Aorta (tissue), 5 donors: ENCODE measurements at regions not wholly inside any gene's neighbourhood (a gene's known extent, or its start where the extent isn't known, plus 50 kb on each side); places are given as distances from the start of the nearest gene placed in this dataset.
"Not testable (repeated sequence)": the region's sequence is repeated elsewhere in the genome, so short reads cannot be mapped to it uniquely, and the experiment has no call there.

Experiments
- ATAC-seq: fragments of 200-7000 bp; cut with Tn5 transposase; one replicate; pipeline ENCODE4 v1.9.1; 2022; ENCODE audit warnings: moderate library complexity; ENCODE audit not compliant: low FRiP score
- DNase-seq, 2 donors: peaks; one replicate each; pipeline ENCODE4 v3.0.0-alpha.2; 2020
- H3K27ac ChIP-seq, 2 donors: one replicate each; pipeline ENCODE4 v1.5.1; 2013; ENCODE audit warnings: low read length in 2 of 2, mild to moderate bottlenecking in 2 of 2, moderate library complexity in 2 of 2, control low read depth in 1 of 2, inconsistent platforms in 1 of 2, low read depth in 1 of 2
- H3K27me3 ChIP-seq, 2 donors: one replicate each; pipeline ENCODE4 v1.6.1; 2013; ENCODE audit warnings: control low read depth in 1 of 2, low read length in 1 of 2, mild to moderate bottlenecking in 1 of 2, moderate library complexity in 1 of 2; ENCODE audit not compliant: insufficient read depth in 2 of 2, control insufficient read depth in 1 of 2
- H3K36me3 ChIP-seq, 2 donors: one replicate each; pipeline ENCODE4 v1.6.1; 2013; ENCODE audit warnings: control low read depth in 1 of 2, low read length in 1 of 2, mild to moderate bottlenecking in 1 of 2; ENCODE audit not compliant: insufficient read depth in 2 of 2, control insufficient read depth in 1 of 2
- H3K4me1 ChIP-seq, 2 donors: one replicate each; pipeline ENCODE4 v1.6.1; 2013; ENCODE audit warnings: low read length in 2 of 2, control low read depth in 1 of 2, mild to moderate bottlenecking in 1 of 2, moderate library complexity in 1 of 2; ENCODE audit not compliant: insufficient read depth in 2 of 2, control insufficient read depth in 1 of 2
- H3K4me3 ChIP-seq, 2 donors: one replicate each; pipeline ENCODE4 v1.5.1; 2013; ENCODE audit warnings: low read length in 2 of 2, control low read depth in 1 of 2, mild to moderate bottlenecking in 1 of 2
- H3K9me3 ChIP-seq: one replicate; pipeline ENCODE4 v1.6.1; 2013; ENCODE audit warnings: mild to moderate bottlenecking, low read length; ENCODE audit not compliant: control insufficient read depth
- WGBS, 2 donors: extraction: QIAGEN DNeasy Blood & Tissue Kit; methylation state at CpG; one replicate each; pipeline ENCODE4 v1.1.7; 2013; 5-methylcytosine and 5-hydroxymethylcytosine counted together
- intact Hi-C, 2 donors: fragments of 100-400 bp; cut with DNase I; formaldehyde crosslinking; loops; one replicate each; pipeline versions ENCODE4 v1.14.2 to v1.15.0; 2022
- donor health status: healthy with polysubstance abuse.
- donor health status: Bipolar disorder and iron deficiency.
- donor health status: DM: no; HTN: no; CAD: no.
- donor health status: DM: no; HTN: no; CAD: no.
- donor health status: DM: yes; HTN: yes; CAD: no.

DNA sequence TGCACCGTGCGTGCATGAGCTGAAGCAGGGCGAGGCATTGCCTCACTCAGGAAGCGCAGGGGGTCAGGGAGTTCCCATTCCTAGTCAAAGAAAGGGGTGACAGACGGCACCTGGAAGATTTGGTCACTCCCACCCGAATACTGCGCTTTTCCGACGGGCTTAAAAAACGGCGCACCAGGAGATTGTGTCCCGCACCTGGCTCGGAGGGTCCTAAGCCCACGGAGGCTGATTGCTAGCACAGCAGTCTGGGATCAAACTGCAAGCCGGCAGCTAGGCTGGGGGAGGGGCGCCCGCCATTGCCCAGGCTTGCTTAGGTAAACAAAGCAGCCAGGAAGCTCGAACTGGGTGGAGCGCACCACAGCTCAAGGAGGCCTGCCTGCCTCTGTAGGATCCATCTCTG lies 85.6 kb upstream of the TSLP start:
- intact Hi-C loops, DNase-seq, H3K27ac ChIP-seq, H3K36me3 ChIP-seq, H3K4me1 ChIP-seq, ATAC-seq, H3K27me3 ChIP-seq, H3K4me3 ChIP-seq, H3K9me3 ChIP-seq: not testable (repeated sequence)
- WGBS, 2 donors = 68 to 71% methylated on average over 19 of the region's 19 CpGs

DNA sequence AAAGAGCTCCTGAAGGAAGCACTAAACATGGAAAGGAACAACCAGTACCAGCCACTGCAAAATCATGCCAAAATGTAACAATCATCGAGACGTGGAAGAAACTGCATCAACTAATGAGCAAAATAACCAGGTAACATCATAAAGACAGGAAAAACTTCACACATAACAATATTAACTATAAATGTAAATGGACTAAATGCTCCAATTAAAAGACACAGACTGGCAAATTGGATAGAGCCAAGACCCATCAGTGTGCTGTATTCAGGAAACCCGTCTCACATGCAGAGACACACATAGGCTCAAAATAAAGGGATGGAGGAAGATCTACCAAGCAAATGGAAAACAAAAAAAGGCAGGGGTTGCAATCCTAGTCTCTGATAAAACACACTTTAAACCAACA lies 83.9 kb upstream of the TSLP start:
- DNase-seq, ATAC-seq, H3K4me3 ChIP-seq, H3K27me3 ChIP-seq, H3K9me3 ChIP-seq, H3K4me1 ChIP-seq, H3K36me3 ChIP-seq, intact Hi-C loops, H3K27ac ChIP-seq: not testable (repeated sequence)
- 84 to 87% methylated on average over 3 of the region's 3 CpGs for WGBS, 2 donors

DNA sequence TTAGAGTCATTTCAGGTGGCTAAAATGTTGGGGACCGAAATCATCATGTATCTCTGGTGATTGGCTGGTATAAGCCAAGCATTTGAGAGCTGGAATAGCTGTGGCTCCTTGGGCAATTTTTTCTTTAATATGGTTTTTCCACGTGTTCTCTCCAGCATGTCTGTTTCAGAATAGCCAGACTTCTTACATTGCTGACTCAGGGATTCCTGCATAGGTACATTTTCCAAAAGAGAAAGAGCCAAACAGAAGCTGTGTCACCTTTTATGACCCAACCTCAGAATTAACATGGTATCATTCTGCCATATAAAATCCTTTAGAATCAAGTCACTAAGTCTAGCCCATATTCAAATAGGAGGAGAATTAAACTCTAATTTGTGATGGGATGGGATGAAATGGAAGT lies 74.8 kb upstream of the TSLP start:
- intact Hi-C loops = no loop called here
- DNase-seq (no peak), ATAC-seq (no peak)
- H3K4me3 ChIP-seq = no peak overlapping the region
- no peaks in the 10 kb centered on the region for H3K36me3 ChIP-seq
- 52 to 55% methylated on average over 2 of the region's 2 CpGs for WGBS, 2 donors
- no peaks in the 10 kb centered on the region for H3K27me3 ChIP-seq
- no peak overlapping the region for H3K27ac ChIP-seq
- H3K9me3 ChIP-seq = no peaks in the 10 kb centered on the region
- H3K4me1 ChIP-seq = no peaks in the 10 kb centered on the region

DNA sequence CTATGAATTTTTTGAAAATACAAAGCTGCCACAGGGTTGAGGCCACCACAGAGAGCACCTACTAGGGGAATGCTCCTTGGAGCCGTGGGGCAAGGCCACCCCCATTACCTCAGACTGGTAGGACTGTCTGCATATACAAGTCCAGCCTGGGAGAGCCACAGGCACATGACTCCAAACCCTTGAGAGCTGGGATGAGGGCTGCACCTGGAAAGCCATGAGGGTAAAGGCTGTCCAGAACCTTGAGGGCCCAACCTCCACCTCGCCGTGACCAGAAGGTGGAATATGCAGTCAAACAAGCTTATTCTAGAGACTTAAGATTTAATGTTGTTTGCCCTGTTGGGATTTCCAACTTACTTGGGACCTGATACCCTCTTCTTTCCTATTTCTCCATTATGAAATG lies 69.5 kb upstream of the TSLP start:
- Histone ChIP-seq H3K4me3 (no peak overlapping the region), H3K27me3 (no peaks in the 10 kb centered on the region), H3K9me3 (no peaks in the 10 kb centered on the region), H3K4me1 (no peaks in the 10 kb centered on the region), H3K36me3 (no peaks in the 10 kb centered on the region), H3K27ac (no peak overlapping the region)
- intact Hi-C loops = no loop called here
- DNase-seq = no peak
- no peak for ATAC-seq
- WGBS, 2 donors = 83 to 85% methylated on average over 3 of the region's 3 CpGs

DNA sequence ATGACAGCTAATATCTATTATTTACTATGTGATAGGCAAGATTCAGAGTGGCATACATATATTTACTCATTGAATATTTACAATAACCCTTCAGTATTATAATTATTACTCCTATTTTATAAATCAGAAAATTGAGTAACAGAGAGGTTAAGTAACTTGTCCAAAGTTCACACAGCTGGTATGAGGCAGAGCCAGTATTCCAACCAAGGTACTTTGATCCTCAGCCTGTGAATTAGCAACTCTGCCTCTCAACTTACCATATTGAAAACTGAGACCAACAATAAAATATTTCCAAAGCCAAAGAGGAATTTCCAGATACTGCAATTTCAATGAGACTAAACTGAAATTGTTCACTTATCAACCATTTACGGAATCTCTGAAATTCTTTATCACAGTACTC lies 67.9 kb upstream of the TSLP start:
- H3K9me3 ChIP-seq = no peaks in the 10 kb centered on the region
- H3K4me3 ChIP-seq = no peak overlapping the region
- H3K4me1 ChIP-seq = no peaks in the 10 kb centered on the region
- DNase-seq (no peak), ATAC-seq (no peak)
- no peaks in the 10 kb centered on the region for H3K36me3 ChIP-seq
- H3K27ac ChIP-seq = no peak overlapping the region
- 88 to 92% methylated on average over 1 of the region's 1 CpG for WGBS, 2 donors
- H3K27me3 ChIP-seq = no peaks in the 10 kb centered on the region
- intact Hi-C loops = no loop called here

DNA sequence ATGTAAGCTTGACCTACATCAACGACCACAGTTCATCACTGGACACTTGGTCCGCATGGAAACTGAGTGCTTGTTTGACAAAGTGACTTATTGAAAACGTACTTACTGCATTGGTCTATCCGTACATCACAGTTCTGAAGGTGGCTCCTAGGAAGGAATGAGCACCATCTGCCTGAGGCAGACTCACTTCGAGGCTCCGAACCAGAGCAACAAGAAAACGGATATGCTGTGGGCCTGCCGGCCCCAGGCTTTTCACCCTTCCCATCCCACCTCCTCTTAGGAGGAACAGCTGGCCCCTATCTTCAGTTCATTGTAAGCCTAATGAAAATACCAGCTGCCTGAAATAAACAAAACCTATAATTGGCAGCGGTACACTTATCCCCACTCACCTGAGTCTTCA lies 67.2 kb upstream of the TSLP start:
- no peak overlapping the region for H3K4me3 ChIP-seq
- 77 to 78% methylated on average over 9 of the region's 9 CpGs for WGBS, 2 donors
- DNase-seq (no peak), ATAC-seq (no peak)
- intact Hi-C loops = no loop called here
- H3K9me3 ChIP-seq = no peaks in the 10 kb centered on the region
- no peaks in the 10 kb centered on the region for H3K4me1 ChIP-seq
- H3K36me3 ChIP-seq = no peaks in the 10 kb centered on the region
- no peak overlapping the region for H3K27ac ChIP-seq
- H3K27me3 ChIP-seq = no peaks in the 10 kb centered on the region

DNA sequence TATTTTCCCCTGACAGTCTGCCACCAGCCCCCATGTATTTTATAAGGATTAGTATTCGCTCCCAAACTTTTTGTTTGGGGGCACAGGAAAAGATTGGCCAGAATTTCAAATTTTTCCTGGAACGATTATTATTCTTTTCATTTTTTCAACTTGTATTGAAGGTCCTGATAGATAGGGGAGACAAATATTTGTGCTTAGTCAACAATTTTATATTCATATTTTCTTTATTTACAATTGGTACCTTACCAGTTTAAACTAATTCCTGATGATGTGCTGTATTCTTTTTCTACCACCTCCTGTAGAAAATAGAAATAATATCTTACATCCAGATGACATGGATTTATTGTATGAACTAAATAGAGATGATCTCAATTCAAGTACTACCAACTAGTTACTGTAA lies 60.7 kb upstream of the TSLP start:
- H3K27ac ChIP-seq = no peak overlapping the region
- no peaks in the 10 kb centered on the region for H3K36me3 ChIP-seq
- DNase-seq = no peak
- ATAC-seq = no peak
- H3K4me1 ChIP-seq = no peaks in the 10 kb centered on the region
- no peaks in the 10 kb centered on the region for H3K9me3 ChIP-seq
- WGBS, 2 donors = 72 to 80% methylated on average over 2 of the region's 2 CpGs
- intact Hi-C loops = no loop called here
- no peaks in the 10 kb centered on the region for H3K27me3 ChIP-seq
- no peak overlapping the region for H3K4me3 ChIP-seq

DNA sequence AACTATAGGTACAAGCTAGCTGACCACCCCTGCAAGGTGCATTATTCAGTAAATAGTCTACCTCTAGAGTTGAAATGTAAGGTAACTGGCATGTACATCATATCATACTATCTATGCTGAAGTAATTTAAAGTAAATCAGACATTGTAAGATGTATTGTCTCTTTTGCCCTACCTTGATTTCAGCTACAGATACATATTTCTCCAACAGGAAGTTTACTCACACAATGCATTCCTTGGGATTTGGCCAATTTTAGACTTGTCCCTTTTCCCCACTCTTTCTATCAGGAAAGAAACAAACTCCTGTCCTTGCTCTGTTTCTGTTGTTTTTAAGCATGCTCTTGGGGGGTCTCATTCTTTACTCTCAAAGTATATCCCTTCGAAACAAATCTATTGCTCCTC lies 58.5 kb upstream of the TSLP start:
- DNase-seq = no peak
- WGBS, 2 donors = 55 to 60% methylated on average over 1 of the region's 1 CpG
- Histone ChIP-seq H3K27ac (no peak overlapping the region), H3K9me3 (no peaks in the 10 kb centered on the region), H3K36me3 (no peaks in the 10 kb centered on the region), H3K27me3 (no peaks in the 10 kb centered on the region), H3K4me1 (no peaks in the 10 kb centered on the region), H3K4me3 (no peak overlapping the region)
- no peak for ATAC-seq
- intact Hi-C loops = no loop called here

DNA sequence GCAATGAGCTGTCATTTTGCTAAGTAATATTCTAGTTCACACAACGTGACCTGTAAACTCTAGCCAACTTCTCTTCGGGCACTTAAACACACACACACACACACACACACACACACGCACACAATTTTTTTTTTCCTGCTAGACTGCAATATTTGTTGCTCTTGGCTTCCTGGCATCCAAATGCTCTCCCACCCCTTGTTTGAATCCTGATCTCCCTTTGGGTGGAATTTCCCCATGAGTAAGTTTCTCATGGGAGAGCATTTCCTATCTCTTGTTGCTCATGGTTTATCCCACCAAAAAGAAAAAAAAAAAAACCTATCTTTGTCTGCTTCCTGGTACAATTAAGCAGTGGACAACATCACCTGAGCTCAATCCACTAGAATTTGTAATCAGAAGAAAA lies 54.7 kb upstream of the TSLP start:
- no peaks in the 10 kb centered on the region for H3K4me1 ChIP-seq
- no peak overlapping the region for H3K4me3 ChIP-seq
- intact Hi-C loops = no loop called here
- H3K36me3 ChIP-seq = no peaks in the 10 kb centered on the region
- H3K27ac ChIP-seq = no peak overlapping the region
- DNase-seq (no peak), ATAC-seq (no peak)
- no peaks in the 10 kb centered on the region for H3K27me3 ChIP-seq
- 16 to 28% methylated on average over 3 of the region's 3 CpGs for WGBS, 2 donors
- no peaks in the 10 kb centered on the region for H3K9me3 ChIP-seq
